ENCODE measurements at regions not wholly inside any gene's neighbourhood (a gene's known extent, or its start where the extent isn't known, plus 50 kb on each side); places are given as distances from the start of the nearest gene placed in this dataset.
"Not testable (repeated sequence)": the region's sequence is repeated elsewhere in the genome, so short reads cannot be mapped to it uniquely, and the experiment has no call there.

GRCh38 chr3:22010997-22011396 lies 260.0 kb upstream of the ZNF385D start:
- Mint-ChIP-seq H3K4me1 (ENCODE audit: unreplicated experiment) (no peaks in the 10 kb centered on the region), H3K27me3 (peaks cover 6% of the 10 kb centered on the region), H3K27ac (no peak overlapping the region), H3K9me3 (no peaks in the 10 kb centered on the region), H3K4me3 (no peak overlapping the region), H3K36me3 (no peaks in the 10 kb centered on the region)
- DNase-seq (ENCODE audit: extremely low spot score, unreplicated experiment) = no peak
- TF ChIP-seq CTCF (conservative IDR thresholded peaks at IDR 0.05) = no peak

GRCh38 chr3:22012471-22012870 lies 261.5 kb upstream of the ZNF385D start:
- no peak overlapping the region for H3K4me3 Mint-ChIP-seq
- no peaks in the 10 kb centered on the region for H3K36me3 Mint-ChIP-seq
- no peak for DNase-seq (ENCODE audit: extremely low spot score, unreplicated experiment)
- TF ChIP-seq CTCF (conservative IDR thresholded peaks at IDR 0.05) = no peak
- no peaks in the 10 kb centered on the region for H3K4me1 Mint-ChIP-seq (ENCODE audit: unreplicated experiment)
- H3K27me3 Mint-ChIP-seq = peaks cover 6% of the 10 kb centered on the region
- H3K27ac Mint-ChIP-seq = no peak overlapping the region
- no peaks in the 10 kb centered on the region for H3K9me3 Mint-ChIP-seq

GRCh38 chr3:22013641-22014040 lies 262.6 kb upstream of the ZNF385D start:
- peaks cover 6% of the 10 kb centered on the region for H3K27me3 Mint-ChIP-seq
- DNase-seq (ENCODE audit: extremely low spot score, unreplicated experiment) = no peak
- no peaks in the 10 kb centered on the region for H3K4me1 Mint-ChIP-seq (ENCODE audit: unreplicated experiment)
- TF ChIP-seq CTCF (conservative IDR thresholded peaks at IDR 0.05) = no peak
- no peaks in the 10 kb centered on the region for H3K36me3 Mint-ChIP-seq
- H3K4me3 Mint-ChIP-seq = no peak overlapping the region
- no peak overlapping the region for H3K27ac Mint-ChIP-seq
- H3K9me3 Mint-ChIP-seq = no peaks in the 10 kb centered on the region

GRCh38 chr3:22016197-22016596 lies 265.2 kb upstream of the ZNF385D start:
- Mint-ChIP-seq H3K4me1 (ENCODE audit: unreplicated experiment) (no peaks in the 10 kb centered on the region), H3K27me3 (peaks cover 6% of the 10 kb centered on the region), H3K9me3 (no peaks in the 10 kb centered on the region), H3K27ac (no peak overlapping the region), H3K36me3 (no peaks in the 10 kb centered on the region), H3K4me3 (no peak overlapping the region)
- no peak for DNase-seq (ENCODE audit: extremely low spot score, unreplicated experiment)
- TF ChIP-seq CTCF (conservative IDR thresholded peaks at IDR 0.05) = no peak

- not testable (repeated sequence) for H3K36me3 Mint-ChIP-seq; H3K27me3 Mint-ChIP-seq; H3K9me3 Mint-ChIP-seq; H3K27ac Mint-ChIP-seq; H3K4me1 Mint-ChIP-seq (ENCODE audit: unreplicated experiment); DNase-seq (ENCODE audit: extremely low spot score, unreplicated experiment); H3K4me3 Mint-ChIP-seq
Observed at GRCh38 chr3:22024638-22025037, 273.6 kb upstream of the ZNF385D start.

- H3K27ac Mint-ChIP-seq = no peak overlapping the region
- TF ChIP-seq CTCF (conservative IDR thresholded peaks at IDR 0.05) = no peak
- no peak overlapping the region for H3K4me3 Mint-ChIP-seq
- H3K27me3 Mint-ChIP-seq = no peaks in the 10 kb centered on the region
- H3K9me3 Mint-ChIP-seq = no peaks in the 10 kb centered on the region
- no peaks in the 10 kb centered on the region for H3K36me3 Mint-ChIP-seq
- DNase-seq (ENCODE audit: extremely low spot score, unreplicated experiment) = no peak
- no peaks in the 10 kb centered on the region for H3K4me1 Mint-ChIP-seq (ENCODE audit: unreplicated experiment)
Observed at GRCh38 chr3:22029480-22029879, 278.5 kb upstream of the ZNF385D start.
